GM12873 (cell line): ENCODE measurements at regions not wholly inside any gene's neighbourhood (a gene's known extent, or its start where the extent isn't known, plus 50 kb on each side); places are given as distances from the start of the nearest gene placed in this dataset.

ENCODE experiments used
- TF ChIP-seq, protein P1 (sequence below): IDR thresholded peaks from 2 replicates; pipeline ENCODE4 v1.5.1; 2012; ENCODE audit warnings: low read depth, mild to moderate bottlenecking, moderate library complexity, low read length, control low read depth; ENCODE audit not compliant: insufficient read depth; ENCODE audit errors: missing control alignments

DNA sequence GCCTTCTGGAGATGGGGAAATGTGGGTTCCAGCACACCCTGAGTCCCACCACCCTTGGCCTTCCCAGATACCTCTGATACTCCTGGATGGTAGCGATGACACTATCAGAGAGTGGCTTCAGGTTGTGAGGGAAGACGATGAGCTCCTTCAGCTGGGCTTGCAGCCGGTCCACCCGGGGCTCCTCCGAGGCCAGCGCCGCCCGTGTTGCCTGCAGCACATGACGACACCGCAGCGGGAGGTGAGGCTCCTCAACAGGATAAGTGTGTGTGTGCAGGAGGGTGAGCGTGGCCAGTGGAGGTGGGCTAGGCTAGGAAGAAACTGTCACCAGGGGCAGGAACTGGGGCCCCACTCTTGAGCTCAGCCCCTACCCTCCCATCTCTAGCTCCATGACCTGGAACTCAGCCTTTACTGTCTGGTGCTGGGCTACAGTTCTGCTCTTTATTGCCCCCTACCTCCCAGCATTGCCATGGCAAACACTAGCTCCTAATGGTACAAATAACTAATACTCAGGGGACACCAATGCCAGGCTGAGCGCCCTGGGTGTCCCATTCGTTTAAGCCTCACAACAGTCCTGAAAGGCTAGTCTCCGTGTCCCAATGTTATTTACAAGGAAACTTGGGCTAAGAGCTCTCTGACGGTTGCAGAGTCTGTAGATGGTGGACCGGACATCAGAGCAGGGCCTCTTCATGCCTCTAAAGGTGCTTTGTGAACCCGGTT is 64.1 kb downstream of the SYNE3 start:
- TF ChIP-seq, protein P1, sequence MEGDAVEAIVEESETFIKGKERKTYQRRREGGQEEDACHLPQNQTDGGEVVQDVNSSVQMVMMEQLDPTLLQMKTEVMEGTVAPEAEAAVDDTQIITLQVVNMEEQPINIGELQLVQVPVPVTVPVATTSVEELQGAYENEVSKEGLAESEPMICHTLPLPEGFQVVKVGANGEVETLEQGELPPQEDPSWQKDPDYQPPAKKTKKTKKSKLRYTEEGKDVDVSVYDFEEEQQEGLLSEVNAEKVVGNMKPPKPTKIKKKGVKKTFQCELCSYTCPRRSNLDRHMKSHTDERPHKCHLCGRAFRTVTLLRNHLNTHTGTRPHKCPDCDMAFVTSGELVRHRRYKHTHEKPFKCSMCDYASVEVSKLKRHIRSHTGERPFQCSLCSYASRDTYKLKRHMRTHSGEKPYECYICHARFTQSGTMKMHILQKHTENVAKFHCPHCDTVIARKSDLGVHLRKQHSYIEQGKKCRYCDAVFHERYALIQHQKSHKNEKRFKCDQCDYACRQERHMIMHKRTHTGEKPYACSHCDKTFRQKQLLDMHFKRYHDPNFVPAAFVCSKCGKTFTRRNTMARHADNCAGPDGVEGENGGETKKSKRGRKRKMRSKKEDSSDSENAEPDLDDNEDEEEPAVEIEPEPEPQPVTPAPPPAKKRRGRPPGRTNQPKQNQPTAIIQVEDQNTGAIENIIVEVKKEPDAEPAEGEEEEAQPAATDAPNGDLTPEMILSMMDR, result peak; percentile 59

DNA sequence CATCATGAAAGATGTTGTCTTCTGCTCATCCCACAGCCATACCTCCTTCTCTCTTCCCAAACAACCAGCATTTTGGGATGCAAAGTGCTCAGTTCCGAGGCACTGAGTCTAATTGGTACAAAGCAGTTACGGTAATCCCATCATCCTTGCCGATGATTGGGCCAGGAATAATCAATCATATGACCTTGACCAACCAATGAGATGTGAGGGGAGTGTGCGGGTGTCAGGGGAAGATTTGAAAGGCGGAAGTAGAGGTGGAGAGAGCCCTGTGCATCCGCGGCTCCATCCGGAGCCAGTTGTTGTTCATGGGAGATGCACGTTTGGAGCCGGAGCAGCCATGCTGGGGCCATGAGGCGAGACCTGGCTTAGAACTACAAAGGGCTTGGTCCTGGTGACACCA is 67.3 kb downstream of the SYNE3 start:
- TF ChIP-seq, protein P1, result no peak

DNA sequence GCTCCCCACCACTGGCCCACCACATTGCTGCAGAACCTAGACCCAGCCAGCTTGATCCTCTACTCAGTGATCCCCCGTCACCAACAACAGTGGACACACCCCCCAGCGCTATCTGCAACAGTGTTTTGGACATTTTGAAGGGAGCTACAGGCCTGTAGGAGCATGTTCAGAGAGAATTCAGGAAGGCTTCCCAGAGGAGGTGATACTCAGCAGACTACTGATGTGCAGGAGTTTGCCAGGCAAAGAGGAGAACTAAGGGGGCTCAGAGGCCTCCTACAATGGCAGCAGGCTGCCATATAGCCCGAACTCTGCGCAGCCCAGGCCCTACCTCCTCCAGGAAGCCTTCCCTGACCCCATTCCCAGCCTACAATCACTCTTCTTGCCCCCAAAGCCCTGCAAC is 70.0 kb downstream of the SYNE3 start:
- TF ChIP-seq, protein P1, result no peak

DNA sequence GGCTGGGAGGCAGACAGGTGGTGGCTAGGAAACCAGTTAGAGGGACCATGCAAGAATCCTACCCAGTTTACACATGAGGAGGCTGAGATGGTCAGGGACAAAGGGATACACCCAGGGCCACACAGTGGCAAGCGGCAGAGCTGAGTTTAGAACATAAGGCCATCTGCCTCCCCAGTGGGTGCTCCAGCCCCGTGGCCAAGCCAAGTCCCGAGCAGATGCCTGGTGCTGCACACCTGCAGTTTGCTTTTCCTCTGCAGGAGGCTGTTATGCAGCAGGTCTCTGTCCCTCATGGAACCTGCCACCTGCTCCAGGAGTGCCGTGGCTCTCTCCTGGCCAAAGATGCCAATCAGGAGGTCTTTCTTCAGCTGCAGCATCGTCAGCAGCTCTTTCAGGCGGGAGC is 70.8 kb downstream of the SYNE3 start:
- TF ChIP-seq, protein P1, result no peak

DNA sequence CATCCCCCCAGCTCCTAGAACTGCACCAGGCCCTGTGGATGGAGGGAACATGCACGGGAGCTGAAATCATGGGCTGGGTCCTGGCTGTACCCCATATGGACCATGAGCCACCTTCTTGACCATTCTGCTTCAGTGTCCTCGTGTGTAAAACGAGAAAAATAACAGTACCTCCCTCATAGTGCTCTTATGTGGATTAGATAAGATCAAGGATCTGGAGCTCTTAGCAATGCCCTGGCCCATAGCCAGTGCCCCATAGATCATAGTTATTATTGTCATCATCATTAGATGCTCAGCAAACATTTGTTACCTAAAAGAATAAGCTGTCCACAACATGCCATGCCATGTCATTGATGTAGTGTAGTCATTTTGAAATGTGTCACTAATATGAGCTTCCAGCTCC is 71.3 kb downstream of the SYNE3 start:
- TF ChIP-seq, protein P1, result no peak

DNA sequence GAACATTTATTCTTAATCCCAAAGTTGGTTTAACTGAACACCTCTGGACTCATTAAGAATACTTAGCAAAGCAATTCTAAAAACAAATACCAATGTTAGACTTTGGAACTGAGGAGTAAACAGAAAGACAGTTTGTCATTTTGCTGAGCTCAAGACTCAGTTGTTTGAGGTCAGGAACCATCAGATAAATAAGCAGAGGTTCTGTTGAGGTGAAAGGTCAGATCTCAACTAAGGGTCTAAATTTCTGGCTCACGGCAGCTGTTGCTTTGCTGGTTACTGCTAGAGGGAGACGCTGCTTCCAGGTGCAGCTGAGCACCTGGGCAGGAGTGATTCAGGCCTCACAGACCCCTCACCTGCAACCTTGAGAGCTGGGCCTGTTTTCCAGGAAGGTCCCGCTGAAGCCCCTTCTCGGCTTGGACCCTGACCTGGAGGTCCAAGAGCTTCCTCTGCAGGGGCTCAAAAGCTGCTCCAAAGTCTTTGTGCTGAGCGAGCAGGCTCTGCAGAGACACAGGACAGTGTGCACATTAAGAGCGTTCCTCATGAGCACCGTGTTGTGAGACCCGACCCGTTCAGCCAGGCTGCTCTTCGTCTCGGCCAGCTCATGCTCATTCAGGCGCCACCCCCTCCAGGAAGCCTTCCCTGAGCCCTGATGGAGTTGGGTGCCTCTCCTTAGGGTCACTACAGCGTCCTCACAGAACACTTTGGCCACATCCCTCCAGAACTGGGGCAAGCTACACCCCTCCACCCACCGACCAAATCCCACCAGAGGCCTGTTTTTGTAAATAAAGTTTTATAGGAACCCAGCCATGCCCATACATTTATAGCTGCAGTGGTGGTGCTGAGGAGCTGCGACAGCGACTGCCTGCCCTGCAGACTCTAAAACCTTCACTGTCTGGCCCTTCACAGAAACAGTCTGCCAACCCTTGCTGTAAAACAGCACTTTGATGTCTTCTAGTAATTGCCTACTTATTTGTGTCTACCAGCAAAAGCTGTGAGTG is 72.0 kb downstream of the SYNE3 start:
- TF ChIP-seq, protein P1, result no peak

DNA sequence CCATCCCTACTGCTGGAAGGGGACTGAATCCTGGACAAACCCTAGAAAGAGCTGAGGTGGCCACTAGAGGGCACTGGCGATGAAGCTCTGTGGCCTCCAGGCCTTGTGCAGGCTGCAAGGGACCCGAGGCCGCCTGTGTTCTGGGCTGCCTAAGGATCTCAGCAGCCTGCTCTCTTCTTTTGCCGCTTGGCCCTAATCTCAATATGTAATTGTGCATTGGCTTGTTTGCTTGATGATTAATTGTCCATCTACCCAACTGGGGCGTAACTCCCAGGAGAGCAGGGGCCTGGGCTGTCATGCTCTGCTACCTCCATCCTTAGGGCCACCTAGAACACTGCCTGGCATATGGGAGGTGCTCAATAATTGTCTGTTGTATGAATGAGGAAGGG is 73.8 kb downstream of the SYNE3 start:
- TF ChIP-seq, protein P1, result peak; percentile 96
